ENCODE measurements at regions not wholly inside any gene's neighbourhood (a gene's known extent, or its start where the extent isn't known, plus 50 kb on each side); places are given as distances from the start of the nearest gene placed in this dataset.

GRCh38 chr9:20226345-20226744 is 396.0 kb downstream of the MLLT3 start:
- no peak overlapping the region for H3K9ac ChIP-seq (ENCODE audit: low read depth, low read length)
- no peaks in the 10 kb centered on the region for H3K9me3 ChIP-seq (ENCODE audit: control insufficient read depth, insufficient read depth, low read length)
- no peaks in the 10 kb centered on the region for H3K4me1 ChIP-seq (ENCODE audit: insufficient read depth, low read length)
- no peaks in the 10 kb centered on the region for H3K36me3 ChIP-seq (ENCODE audit: insufficient read depth, low read length)

- no peaks in the 10 kb centered on the region for H3K4me1 ChIP-seq (ENCODE audit: insufficient read depth, low read length)
- no peak overlapping the region for H3K9ac ChIP-seq (ENCODE audit: low read depth, low read length)
- no peaks in the 10 kb centered on the region for H3K36me3 ChIP-seq (ENCODE audit: insufficient read depth, low read length)
- no peaks in the 10 kb centered on the region for H3K9me3 ChIP-seq (ENCODE audit: control insufficient read depth, insufficient read depth, low read length)
Measured at GRCh38 chr9:20225826-20226225, 396.5 kb downstream of the MLLT3 start.

GRCh38 chr9:20224756-20225155 is 397.5 kb downstream of the MLLT3 start:
- H3K9ac ChIP-seq (ENCODE audit: low read depth, low read length) = no peak overlapping the region
- no peaks in the 10 kb centered on the region for H3K4me1 ChIP-seq (ENCODE audit: insufficient read depth, low read length)
- H3K36me3 ChIP-seq (ENCODE audit: insufficient read depth, low read length) = no peaks in the 10 kb centered on the region
- no peaks in the 10 kb centered on the region for H3K9me3 ChIP-seq (ENCODE audit: control insufficient read depth, insufficient read depth, low read length)

DNA sequence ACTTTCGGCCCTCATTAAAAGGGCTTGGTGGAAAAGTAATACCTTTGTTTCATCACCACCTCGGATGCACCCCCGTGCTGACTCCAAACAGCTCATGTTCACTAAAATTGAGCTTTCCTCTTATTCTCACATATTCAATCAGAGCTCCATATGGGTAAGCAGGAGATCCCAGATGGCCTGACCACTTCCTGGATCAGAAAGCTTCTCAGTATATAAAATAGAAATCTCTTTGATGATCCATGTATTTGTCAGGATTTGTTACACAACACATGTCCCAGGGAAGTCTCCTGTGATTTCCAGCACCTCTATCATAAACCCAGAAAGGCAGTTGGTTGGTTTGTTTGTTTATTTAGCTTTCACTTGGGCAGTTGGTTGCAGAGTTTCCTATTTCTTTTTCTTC is 402.0 kb downstream of the MLLT3 start:
- H3K9me3 ChIP-seq (ENCODE audit: control insufficient read depth, insufficient read depth, low read length) = no peaks in the 10 kb centered on the region
- H3K36me3 ChIP-seq (ENCODE audit: insufficient read depth, low read length) = no peaks in the 10 kb centered on the region
- H3K4me1 ChIP-seq (ENCODE audit: insufficient read depth, low read length) = no peaks in the 10 kb centered on the region
- H3K9ac ChIP-seq (ENCODE audit: low read depth, low read length) = no peak overlapping the region

DNA sequence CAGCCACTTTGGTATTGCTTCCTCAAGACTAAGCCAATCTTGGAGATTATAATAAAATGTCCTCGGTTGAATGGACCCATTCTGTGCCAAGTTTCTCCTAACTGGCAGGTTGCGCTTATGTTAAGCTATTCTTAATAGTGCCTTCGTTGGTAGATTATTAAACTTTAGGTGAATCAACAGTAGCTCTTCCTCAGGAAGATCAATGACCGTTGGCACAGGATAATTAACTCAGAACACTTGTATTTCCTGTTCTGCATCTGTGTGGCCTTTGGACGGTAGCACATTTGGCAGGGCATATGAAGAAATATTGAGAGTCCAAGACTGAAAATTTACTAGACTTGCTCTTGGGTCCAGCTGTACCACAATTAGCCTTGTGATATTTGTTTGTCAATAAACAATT is 402.9 kb downstream of the MLLT3 start:
- no peak overlapping the region for H3K9ac ChIP-seq (ENCODE audit: low read depth, low read length)
- H3K4me1 ChIP-seq (ENCODE audit: insufficient read depth, low read length) = no peaks in the 10 kb centered on the region
- no peaks in the 10 kb centered on the region for H3K9me3 ChIP-seq (ENCODE audit: control insufficient read depth, insufficient read depth, low read length)
- H3K36me3 ChIP-seq (ENCODE audit: insufficient read depth, low read length) = no peaks in the 10 kb centered on the region

DNA sequence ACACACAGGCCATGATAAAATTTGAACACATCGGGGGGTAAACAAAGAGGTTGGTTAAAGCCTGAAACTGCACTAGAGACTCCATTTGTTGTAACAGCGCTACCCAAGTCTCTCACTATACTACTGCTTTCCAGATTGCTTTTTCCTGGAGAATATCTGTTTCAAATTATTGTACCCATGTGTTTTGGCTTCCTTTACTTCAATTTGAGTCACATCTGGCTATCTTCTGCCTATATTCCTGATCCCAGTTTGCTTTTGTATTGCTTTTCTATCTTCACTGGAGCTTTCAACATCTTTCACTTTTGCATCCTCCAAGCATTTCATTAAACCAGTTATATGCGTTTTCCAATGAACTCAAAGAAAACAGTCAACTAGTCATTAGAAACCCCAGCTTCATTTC is 404.7 kb downstream of the MLLT3 start:
- Histone ChIP-seq H3K9ac (ENCODE audit: low read depth, low read length) (no peak overlapping the region), H3K4me1 (ENCODE audit: insufficient read depth, low read length) (no peaks in the 10 kb centered on the region), H3K36me3 (ENCODE audit: insufficient read depth, low read length) (no peaks in the 10 kb centered on the region), H3K9me3 (ENCODE audit: control insufficient read depth, insufficient read depth, low read length) (no peaks in the 10 kb centered on the region)

DNA sequence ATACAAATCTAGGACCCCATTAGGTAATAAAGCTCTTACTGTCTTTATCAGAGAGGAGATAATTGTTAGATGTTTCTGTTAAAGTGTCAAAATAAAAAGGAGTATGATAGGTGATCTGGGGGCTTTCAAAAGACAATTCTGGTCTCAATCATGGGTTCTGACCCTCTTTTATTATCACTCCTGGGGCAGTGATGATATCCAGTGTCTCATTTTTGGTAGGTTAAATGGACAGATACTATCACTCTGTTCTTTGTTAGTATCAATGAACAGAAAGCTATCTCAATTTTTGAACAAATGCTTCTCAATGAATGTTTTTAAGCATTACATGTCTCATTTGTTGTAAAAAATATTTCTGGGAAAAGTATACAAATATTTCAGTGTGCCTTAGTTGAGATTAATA is 405.9 kb downstream of the MLLT3 start:
- Histone ChIP-seq H3K9ac (ENCODE audit: low read depth, low read length) (no peak overlapping the region), H3K36me3 (ENCODE audit: insufficient read depth, low read length) (no peaks in the 10 kb centered on the region), H3K9me3 (ENCODE audit: control insufficient read depth, insufficient read depth, low read length) (no peaks in the 10 kb centered on the region), H3K4me1 (ENCODE audit: insufficient read depth, low read length) (no peaks in the 10 kb centered on the region)

DNA sequence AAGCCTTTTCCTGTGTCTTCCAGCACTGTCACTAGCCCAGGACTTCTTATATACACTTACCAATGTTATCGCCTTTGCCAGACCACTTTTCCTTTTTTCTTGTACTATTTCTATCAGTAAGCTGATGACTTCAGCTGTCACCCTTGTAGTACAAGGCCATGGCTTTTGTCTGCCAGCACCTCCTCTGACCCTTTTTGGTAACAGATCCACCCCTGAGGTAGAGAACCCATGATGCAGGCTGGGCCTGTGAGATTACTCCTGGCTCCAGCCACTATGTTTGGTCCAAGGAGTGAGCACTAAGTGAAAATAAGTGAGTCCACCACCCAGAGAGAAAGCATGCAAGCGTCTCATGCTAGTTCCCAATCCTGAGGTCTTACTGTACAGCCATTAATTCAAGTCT is 406.7 kb downstream of the MLLT3 start:
- no peaks in the 10 kb centered on the region for H3K9me3 ChIP-seq (ENCODE audit: control insufficient read depth, insufficient read depth, low read length)
- H3K4me1 ChIP-seq (ENCODE audit: insufficient read depth, low read length) = no peaks in the 10 kb centered on the region
- no peaks in the 10 kb centered on the region for H3K36me3 ChIP-seq (ENCODE audit: insufficient read depth, low read length)
- H3K9ac ChIP-seq (ENCODE audit: low read depth, low read length) = no peak overlapping the region

DNA sequence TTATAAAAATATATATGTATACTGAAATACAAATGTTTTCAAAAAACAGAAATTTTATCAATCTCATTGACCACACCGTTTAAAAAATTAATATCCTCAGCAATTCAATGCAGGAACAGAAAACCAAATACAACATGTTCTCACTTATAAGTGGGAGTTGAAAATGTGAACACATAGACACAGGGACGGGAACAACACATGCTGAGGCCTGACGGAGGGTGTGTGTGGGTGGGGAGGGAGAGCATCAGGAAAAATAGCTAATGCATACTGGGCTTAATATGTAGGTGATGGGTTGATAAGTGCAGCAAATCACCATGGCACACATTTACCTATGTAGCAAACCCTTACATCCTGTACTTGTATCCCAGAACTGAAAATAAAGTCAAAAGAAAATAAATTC is 409.5 kb downstream of the MLLT3 start:
- H3K36me3 ChIP-seq (ENCODE audit: insufficient read depth, low read length) = no peaks in the 10 kb centered on the region
- no peaks in the 10 kb centered on the region for H3K4me1 ChIP-seq (ENCODE audit: insufficient read depth, low read length)
- H3K9me3 ChIP-seq (ENCODE audit: control insufficient read depth, insufficient read depth, low read length) = no peaks in the 10 kb centered on the region
- no peak overlapping the region for H3K9ac ChIP-seq (ENCODE audit: low read depth, low read length)

- H3K9me3 ChIP-seq (ENCODE audit: control insufficient read depth, insufficient read depth, low read length) = no peaks in the 10 kb centered on the region
Measured at GRCh38 chr9:20209391-20210340, 412.6 kb downstream of the MLLT3 start.

GRCh38 chr9:20208961-20209371 is 413.3 kb downstream of the MLLT3 start:
- Histone ChIP-seq H3K9ac (ENCODE audit: low read depth, low read length) (no peak overlapping the region), H3K36me3 (ENCODE audit: insufficient read depth, low read length) (no peaks in the 10 kb centered on the region), H3K4me1 (ENCODE audit: insufficient read depth, low read length) (no peaks in the 10 kb centered on the region), H3K9me3 (ENCODE audit: control insufficient read depth, insufficient read depth, low read length) (no peaks in the 10 kb centered on the region)

More at GRCh38 chr9:20209391-20210340, 412.6 kb downstream of the MLLT3 start:
- Histone ChIP-seq H3K4me1 (ENCODE audit: insufficient read depth, low read length) (no peaks in the 10 kb centered on the region), H3K9ac (ENCODE audit: low read depth, low read length) (no peak overlapping the region), H3K36me3 (ENCODE audit: insufficient read depth, low read length) (no peaks in the 10 kb centered on the region)

- Histone ChIP-seq H3K9me3 (ENCODE audit: control insufficient read depth, insufficient read depth, low read length) (no peaks in the 10 kb centered on the region), H3K36me3 (ENCODE audit: insufficient read depth, low read length) (no peaks in the 10 kb centered on the region), H3K4me1 (ENCODE audit: insufficient read depth, low read length) (no peaks in the 10 kb centered on the region), H3K9ac (ENCODE audit: low read depth, low read length) (no peak overlapping the region)
Measured at GRCh38 chr9:20208226-20208625, 414.1 kb downstream of the MLLT3 start.

GRCh38 chr9:20207176-20207575 is 415.1 kb downstream of the MLLT3 start:
- no peaks in the 10 kb centered on the region for H3K9me3 ChIP-seq (ENCODE audit: control insufficient read depth, insufficient read depth, low read length)
- H3K36me3 ChIP-seq (ENCODE audit: insufficient read depth, low read length) = no peaks in the 10 kb centered on the region
- H3K4me1 ChIP-seq (ENCODE audit: insufficient read depth, low read length) = 0 out of 2 replicates have a peak, but pooled peaks cover 2% of the 10 kb centered on the region
- H3K9ac ChIP-seq (ENCODE audit: low read depth, low read length) = no peak overlapping the region

- no peaks in the 10 kb centered on the region for H3K36me3 ChIP-seq (ENCODE audit: insufficient read depth, low read length)
- no peaks in the 10 kb centered on the region for H3K9me3 ChIP-seq (ENCODE audit: control insufficient read depth, insufficient read depth, low read length)
- H3K9ac ChIP-seq (ENCODE audit: low read depth, low read length) = no peak overlapping the region
- 0 out of 2 replicates have a peak, but pooled peaks cover 3% of the 10 kb centered on the region for H3K4me1 ChIP-seq (ENCODE audit: insufficient read depth, low read length)
Measured at GRCh38 chr9:20205821-20206220, 416.5 kb downstream of the MLLT3 start.

- Histone ChIP-seq H3K36me3 (ENCODE audit: insufficient read depth, low read length) (no peaks in the 10 kb centered on the region), H3K9me3 (ENCODE audit: control insufficient read depth, insufficient read depth, low read length) (no peaks in the 10 kb centered on the region), H3K4me1 (ENCODE audit: insufficient read depth, low read length) (peaks cover 10% of the 10 kb centered on the region), H3K9ac (ENCODE audit: low read depth, low read length) (no peak overlapping the region)
Measured at GRCh38 chr9:20200991-20201431, 412.2 kb upstream of the SLC24A2 start.
